Endothelial cell (in vitro differentiated cells): ENCODE measurements at regions not wholly inside any gene's neighbourhood (a gene's known extent, or its start where the extent isn't known, plus 50 kb on each side); places are given as distances from the start of the nearest gene placed in this dataset.
"Not testable (repeated sequence)": the region's sequence is repeated elsewhere in the genome, so short reads cannot be mapped to it uniquely, and the experiment has no call there.

Experiments used
- DNase-seq: peaks from one replicate; pipeline ENCODE4 v3.0.0; 2021; ENCODE audit warnings: low spot score
- H3K27ac Mint-ChIP-seq: one replicate; pipeline ENCODE4 v1.8.0; 2021; ENCODE audit warnings: mixed read lengths, inconsistent platforms; ENCODE audit not compliant: unreplicated experiment
- H3K27me3 Mint-ChIP-seq: one replicate; pipeline ENCODE4 v1.8.0; 2021; ENCODE audit warnings: mild to moderate bottlenecking, moderate library complexity, mixed read lengths, inconsistent platforms; ENCODE audit not compliant: unreplicated experiment
- H3K36me3 Mint-ChIP-seq: one replicate; pipeline ENCODE4 v1.8.0; 2021; ENCODE audit warnings: mild to moderate bottlenecking, low read depth, mixed read lengths, inconsistent platforms; ENCODE audit not compliant: unreplicated experiment
- H3K4me1 Mint-ChIP-seq: one replicate; pipeline ENCODE4 v1.8.0; 2021; ENCODE audit warnings: mild to moderate bottlenecking, mixed read lengths, inconsistent platforms; ENCODE audit not compliant: unreplicated experiment
- H3K4me3 Mint-ChIP-seq: one replicate; pipeline ENCODE4 v1.8.0; 2021; ENCODE audit warnings: mild to moderate bottlenecking, mixed read lengths, inconsistent platforms; ENCODE audit not compliant: unreplicated experiment
- H3K9me3 Mint-ChIP-seq: one replicate; pipeline ENCODE4 v1.8.0; 2021; ENCODE audit warnings: mixed read lengths, inconsistent platforms; ENCODE audit not compliant: unreplicated experiment
- TF ChIP-seq, protein P1 (sequence below): fragments of 200-600 bp; sonication (generic); IDR thresholded peaks from one replicate; pipeline ENCODE4 v1.5.0; 2021; ENCODE audit warnings: antibody characterized with exemption; ENCODE audit not compliant: unreplicated experiment

DNA sequence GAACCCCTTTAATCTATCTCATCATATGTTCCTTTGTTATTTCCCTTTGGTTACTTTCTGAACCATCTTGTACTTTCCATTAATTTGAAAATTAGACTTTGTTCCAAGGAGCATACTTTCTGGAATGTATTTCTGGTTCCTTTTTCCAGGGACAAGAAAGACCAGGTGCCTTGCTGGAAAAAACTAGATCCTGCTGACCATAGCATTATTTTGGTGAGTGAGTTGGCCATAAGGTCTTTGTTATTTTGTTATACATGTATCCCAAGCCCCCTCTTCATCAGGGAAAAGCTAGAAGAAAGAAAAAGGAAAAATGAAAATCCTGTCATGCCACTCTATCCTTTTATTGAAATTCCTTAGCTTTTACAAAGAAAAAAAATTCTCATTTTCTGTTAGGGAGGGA is 228.1 kb upstream of the TFPI start:
- no peaks in the 10 kb centered on the region for H3K27me3 Mint-ChIP-seq
- no peaks in the 10 kb centered on the region for H3K9me3 Mint-ChIP-seq
- TF ChIP-seq, protein P1, sequence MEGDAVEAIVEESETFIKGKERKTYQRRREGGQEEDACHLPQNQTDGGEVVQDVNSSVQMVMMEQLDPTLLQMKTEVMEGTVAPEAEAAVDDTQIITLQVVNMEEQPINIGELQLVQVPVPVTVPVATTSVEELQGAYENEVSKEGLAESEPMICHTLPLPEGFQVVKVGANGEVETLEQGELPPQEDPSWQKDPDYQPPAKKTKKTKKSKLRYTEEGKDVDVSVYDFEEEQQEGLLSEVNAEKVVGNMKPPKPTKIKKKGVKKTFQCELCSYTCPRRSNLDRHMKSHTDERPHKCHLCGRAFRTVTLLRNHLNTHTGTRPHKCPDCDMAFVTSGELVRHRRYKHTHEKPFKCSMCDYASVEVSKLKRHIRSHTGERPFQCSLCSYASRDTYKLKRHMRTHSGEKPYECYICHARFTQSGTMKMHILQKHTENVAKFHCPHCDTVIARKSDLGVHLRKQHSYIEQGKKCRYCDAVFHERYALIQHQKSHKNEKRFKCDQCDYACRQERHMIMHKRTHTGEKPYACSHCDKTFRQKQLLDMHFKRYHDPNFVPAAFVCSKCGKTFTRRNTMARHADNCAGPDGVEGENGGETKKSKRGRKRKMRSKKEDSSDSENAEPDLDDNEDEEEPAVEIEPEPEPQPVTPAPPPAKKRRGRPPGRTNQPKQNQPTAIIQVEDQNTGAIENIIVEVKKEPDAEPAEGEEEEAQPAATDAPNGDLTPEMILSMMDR = no peak
- no peaks in the 10 kb centered on the region for H3K36me3 Mint-ChIP-seq
- H3K27ac Mint-ChIP-seq = no peak overlapping the region
- DNase-seq = no peak
- H3K4me1 Mint-ChIP-seq = no peaks in the 10 kb centered on the region
- no peak overlapping the region for H3K4me3 Mint-ChIP-seq

DNA sequence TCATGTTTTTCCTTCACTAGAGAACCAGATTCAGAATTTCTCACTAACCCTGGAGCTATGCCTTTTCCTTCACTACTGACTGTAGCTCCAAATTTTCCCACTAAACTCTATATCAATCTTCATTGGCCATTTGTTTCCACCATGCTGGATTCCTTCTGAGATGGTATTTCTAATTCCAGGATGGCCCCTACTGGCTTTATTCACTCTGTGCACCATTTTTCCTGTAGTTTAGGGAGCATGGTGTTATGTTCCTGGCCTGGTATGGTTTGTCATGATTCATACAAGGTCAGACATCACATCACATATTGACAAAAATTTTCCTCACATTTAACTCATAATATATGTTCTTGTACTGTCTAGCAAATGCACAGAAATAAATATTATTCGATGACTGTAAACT is 229.2 kb upstream of the TFPI start:
- TF ChIP-seq, protein P1 = no peak
- H3K9me3 Mint-ChIP-seq = no peaks in the 10 kb centered on the region
- H3K4me1 Mint-ChIP-seq = no peaks in the 10 kb centered on the region
- H3K27me3 Mint-ChIP-seq = no peaks in the 10 kb centered on the region
- no peak overlapping the region for H3K4me3 Mint-ChIP-seq
- H3K36me3 Mint-ChIP-seq = no peaks in the 10 kb centered on the region
- no peak overlapping the region for H3K27ac Mint-ChIP-seq
- no peak for DNase-seq

DNA sequence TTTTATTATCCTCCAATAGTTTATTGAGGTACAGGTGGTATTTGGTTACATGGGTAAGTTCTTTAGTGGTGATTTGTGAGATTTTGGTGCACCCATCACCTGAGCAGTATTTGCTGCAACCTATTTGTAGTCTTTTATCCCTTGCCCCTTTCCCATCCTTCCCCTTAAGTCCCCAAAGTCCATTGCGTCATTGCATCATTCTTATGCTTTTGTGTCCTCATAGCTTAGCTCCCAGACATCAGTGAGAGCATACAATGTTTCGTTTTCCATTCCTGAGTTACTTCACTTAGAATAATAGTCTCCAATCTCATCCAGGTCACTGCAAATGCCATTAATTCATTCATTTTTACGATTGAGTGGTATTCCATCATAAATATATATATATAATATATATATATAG is 229.9 kb upstream of the TFPI start:
- H3K4me1 Mint-ChIP-seq, H3K27me3 Mint-ChIP-seq, DNase-seq, H3K4me3 Mint-ChIP-seq, H3K9me3 Mint-ChIP-seq, H3K36me3 Mint-ChIP-seq, H3K27ac Mint-ChIP-seq: not testable (repeated sequence)

DNA sequence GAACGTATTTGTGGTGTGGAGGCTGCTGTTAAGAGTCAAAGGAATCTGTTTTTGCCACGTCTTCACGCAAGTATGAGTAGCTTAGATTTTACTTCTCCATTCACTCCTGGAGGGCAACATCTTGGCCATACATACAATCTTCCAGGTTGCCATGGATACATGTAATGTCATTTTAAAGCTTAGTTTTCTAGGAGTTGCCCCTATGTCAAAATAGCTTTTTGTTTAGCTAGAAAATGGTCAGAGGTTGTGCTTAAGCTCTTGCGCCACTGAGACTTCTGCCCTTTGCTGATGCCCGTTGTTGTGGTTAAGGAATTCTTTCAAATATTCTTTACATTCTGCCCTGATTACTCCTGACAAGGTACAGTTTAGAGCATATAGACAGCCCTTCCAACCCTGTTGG is 245.4 kb upstream of the TFPI start:
- no peaks in the 10 kb centered on the region for H3K27me3 Mint-ChIP-seq
- TF ChIP-seq, protein P1 = no peak
- no peaks in the 10 kb centered on the region for H3K4me1 Mint-ChIP-seq
- no peaks in the 10 kb centered on the region for H3K9me3 Mint-ChIP-seq
- H3K27ac Mint-ChIP-seq = no peak overlapping the region
- no peak overlapping the region for H3K4me3 Mint-ChIP-seq
- DNase-seq = no peak
- H3K36me3 Mint-ChIP-seq = no peaks in the 10 kb centered on the region

DNA sequence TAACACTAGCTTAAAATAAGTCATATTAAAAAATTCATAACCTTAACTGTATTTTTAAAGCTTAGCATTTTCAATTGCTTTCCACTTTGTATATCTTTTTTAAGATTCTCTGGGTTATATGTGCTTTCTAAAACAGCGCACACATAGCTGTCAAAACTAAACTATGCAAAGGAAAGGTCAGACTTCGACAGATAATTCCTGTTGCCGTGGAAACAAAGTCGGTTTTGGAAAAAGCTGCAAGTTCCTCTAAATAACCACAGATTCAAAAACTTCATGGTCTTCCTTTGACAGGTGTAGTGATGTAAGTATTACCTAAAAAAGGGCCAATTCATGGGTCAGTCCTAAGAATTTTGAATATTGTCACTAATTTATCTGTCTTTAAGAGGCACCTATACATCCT is 249.6 kb upstream of the TFPI start:
- Mint-ChIP-seq H3K36me3 (no peaks in the 10 kb centered on the region), H3K27ac (no peak overlapping the region), H3K4me1 (no peaks in the 10 kb centered on the region), H3K4me3 (no peak overlapping the region), H3K9me3 (no peaks in the 10 kb centered on the region), H3K27me3 (no peaks in the 10 kb centered on the region)
- no peak for DNase-seq
- TF ChIP-seq, protein P1 = no peak

DNA sequence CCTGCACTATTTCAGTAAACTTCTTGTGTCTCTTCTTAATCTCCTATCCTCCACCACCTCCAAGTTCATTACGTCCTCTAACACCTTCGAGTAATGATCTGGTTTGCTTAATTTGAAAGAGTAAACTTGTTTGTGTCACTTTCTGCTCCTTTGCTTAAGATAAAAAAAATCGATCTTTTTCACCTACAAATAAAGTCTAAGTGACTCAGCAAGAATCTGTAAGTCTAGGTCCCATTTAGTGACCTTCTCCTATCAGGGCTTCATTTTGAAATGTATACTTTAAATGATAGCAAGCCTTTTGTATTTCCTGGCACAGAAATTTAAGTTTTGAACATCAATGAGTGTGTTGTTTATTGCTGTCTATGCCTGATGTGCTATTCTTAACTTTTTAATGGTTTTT is 260.9 kb upstream of the TFPI start:
- H3K4me1 Mint-ChIP-seq = no peaks in the 10 kb centered on the region
- no peaks in the 10 kb centered on the region for H3K36me3 Mint-ChIP-seq

More for the DNA sequence above, 260.9 kb upstream of the TFPI start:
- H3K27ac Mint-ChIP-seq = no peak overlapping the region
- TF ChIP-seq, protein P1 = no peak
- no peak overlapping the region for H3K4me3 Mint-ChIP-seq
- H3K27me3 Mint-ChIP-seq = no peaks in the 10 kb centered on the region
- DNase-seq = no peak
- H3K9me3 Mint-ChIP-seq = no peaks in the 10 kb centered on the region
